ENCODE measurements at regions not wholly inside any gene's neighbourhood (a gene's known extent, or its start where the extent isn't known, plus 50 kb on each side); places are given as distances from the start of the nearest gene placed in this dataset.

GRCh38 chr2:37742286-37742685, 70.8 kb upstream of the CDC42EP3 start:
- TF ChIP-seq POLR2AphosphoS5 (IDR thresholded peaks at IDR 0.05) (no peak), CTCF (IDR thresholded peaks at IDR 0.05) (no peak)
